GM21515 (cell line): ENCODE measurements at regions not wholly inside any gene's neighbourhood (a gene's known extent, or its start where the extent isn't known, plus 50 kb on each side); places are given as distances from the start of the nearest gene placed in this dataset.

ENCODE experiments used
- ATAC-seq: cut with Tn5 transposase; IDR thresholded peaks from one replicate; pipeline ENCODE4 v1.9.1; 2021; ENCODE audit not compliant: unreplicated experiment

GRCh38 chr14:65243766-65244442, 141.6 kb upstream of the MAX start:
- ATAC-seq: no peak

DNA sequence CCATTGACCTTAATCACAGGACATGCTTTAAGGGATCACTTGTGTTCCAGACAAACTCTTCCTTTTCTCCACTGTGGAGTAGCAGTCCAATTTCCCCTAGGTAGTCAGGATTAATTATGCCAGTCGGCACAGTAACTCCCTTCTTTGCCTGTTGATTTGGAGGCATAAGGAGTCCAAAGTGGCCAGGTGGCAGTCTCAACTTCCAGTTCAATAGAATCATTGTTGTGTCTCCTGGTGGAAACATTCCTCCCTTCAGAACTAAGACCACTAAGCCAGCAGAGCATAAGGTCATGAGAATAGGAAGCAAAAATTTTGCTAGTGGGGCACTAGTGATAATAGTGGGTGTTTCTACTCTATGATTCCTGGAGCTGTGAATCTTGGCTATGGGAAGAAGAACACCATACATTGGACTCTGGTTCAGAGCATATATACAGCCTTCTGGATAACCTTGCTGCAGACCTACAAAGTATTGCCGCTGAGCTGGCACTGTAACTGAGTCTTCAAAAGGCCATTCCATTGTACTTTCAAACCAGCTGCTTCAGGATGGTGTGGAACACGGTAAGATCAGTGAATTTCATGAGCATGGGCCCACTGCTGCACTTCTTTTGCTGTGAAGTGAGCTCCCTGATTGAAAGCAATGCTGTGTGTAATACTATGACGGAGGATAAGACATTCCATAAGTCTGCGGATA, 147.3 kb upstream of the MAX start:
- no peak for ATAC-seq

- no peak for ATAC-seq
Measured at GRCh38 chr14:65250162-65250495, 147.8 kb upstream of the MAX start.

DNA sequence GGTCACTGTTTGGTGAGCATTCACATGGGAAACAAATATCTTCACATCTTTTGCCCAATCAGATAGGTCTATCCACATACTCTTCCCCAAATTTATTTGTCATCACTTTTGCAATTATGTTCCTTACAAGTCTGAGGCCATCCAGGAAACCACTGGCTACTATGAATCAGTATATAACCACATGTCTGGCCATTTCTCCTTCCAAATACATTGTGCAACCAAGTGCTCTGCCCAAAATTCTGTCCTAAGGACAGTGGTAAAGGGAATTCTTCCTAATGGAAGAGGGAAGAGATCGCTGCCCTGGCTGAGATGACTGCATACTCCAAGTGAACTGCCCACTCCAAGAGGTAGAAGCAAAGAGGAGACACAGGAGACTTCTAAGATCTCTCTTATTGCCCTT, 148.9 kb upstream of the MAX start:
- ATAC-seq: no peak

DNA sequence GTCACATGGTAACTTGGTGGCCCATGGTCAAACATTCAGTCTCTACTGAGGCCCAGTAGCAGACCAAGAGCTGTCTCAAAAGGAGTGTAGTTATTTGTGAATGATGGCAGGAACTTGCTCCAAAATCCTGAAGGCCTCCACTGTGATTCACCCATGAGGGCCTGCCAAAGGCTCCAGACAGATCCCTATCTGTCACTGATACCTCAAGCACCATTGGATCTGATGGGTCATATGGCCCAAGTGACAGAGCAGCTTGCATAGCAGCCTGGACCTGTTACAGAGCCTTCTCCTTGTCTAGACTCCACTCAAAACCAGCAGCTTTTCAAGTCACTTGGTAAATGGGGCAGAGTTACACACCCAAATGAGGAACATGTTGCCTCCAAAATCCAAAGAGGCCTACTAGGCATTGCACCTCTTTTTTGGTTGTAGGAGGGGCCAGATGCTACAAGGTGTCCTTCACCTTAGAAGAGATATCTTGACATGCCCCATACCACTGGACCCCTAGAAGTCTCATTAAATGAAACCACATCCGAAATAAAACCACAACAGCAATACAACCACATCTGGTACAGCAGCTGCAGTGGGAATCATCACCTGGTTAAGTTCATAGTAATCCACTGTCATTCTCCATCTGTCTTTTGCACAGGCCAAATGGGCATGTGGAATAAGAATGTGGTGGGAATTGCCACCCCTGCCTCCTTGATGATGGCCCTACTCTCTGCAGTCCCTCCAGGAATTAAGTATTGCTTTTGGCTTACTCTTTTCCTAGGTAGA, 150.4 kb upstream of the MAX start:
- ATAC-seq: no peak

- ATAC-seq: no peak
Measured at GRCh38 chr14:65255029-65255545, 152.8 kb upstream of the MAX start.

DNA sequence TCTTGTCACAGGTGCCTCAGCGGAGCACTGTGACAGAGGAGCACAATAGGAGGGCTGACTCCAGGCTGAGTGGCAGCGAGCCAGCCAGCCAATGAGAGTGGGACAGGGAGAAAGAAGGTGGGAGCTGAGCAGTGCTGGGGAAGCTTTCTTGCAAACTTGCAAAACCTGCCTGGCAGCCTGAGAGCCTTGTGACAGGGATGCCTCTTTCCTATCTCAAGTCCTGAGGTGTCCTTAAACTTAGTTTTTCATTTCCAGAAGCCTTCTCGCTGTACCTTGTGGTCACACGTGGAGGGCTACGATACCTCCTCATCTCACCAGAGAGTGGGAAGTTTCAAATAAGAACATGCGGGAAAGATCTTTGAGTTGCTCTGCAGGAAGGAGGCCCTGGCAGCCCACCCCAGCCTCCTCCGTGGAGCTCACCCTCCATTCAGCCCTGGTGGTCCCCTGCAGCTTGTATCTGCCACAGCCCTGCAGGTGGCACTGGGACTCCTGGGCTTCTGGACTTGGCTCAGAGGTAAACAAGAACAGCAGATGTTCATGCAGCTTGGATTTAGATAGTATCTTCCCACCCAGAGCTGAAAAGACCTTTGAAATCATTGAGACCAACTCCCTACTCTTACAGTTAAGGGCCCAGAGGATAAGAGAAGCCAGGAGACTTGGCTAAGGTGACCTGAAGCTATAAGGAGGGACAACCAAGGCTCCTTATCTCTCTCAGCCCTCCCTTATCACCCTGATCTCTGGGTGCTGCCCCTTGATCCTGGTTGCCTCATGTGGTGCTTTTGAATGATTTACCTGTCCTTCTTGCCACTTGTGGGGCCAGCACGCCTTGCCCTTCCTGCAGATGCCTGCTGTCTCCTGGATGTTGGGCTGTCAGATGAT, 153.5 kb upstream of the MAX start:
- ATAC-seq: no peak

DNA sequence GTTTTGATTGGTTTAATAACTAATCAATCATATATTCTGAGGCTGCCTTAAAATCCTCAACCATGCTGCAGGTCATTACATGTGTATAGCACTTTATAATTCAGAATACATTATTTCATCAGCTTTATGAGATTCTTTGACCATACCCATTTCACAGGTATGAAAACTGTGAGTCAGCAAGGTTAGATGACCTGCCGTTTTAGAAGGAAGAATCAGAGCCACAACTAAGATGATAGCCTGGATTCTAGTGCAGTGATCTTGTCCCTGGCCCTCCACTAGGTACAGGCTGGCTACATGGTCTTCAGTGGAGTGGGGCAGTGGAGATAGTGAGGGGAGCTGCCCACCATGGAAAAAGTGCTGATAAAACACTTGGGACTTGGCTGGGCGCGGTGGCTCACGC, 154.4 kb upstream of the MAX start:
- ATAC-seq: no peak

DNA sequence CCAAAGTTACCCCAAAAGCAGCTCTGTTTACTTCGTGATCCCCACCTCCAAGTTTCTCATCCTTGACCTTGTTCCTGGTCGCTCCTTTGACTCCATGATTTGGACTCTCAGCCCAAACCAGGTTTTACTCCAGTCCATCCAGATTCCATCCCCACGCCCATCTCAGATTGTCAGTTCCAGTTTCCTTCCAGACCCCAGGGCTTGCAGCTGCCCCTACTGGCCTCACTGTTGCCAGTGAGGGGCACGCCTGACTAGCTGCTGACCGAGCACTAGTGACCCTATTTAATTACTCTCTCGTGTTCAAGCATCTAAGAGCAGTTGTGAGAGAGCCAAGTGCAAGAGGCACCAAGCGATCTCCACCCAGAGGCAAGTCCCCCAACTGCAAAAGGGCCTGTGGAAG, 155.1 kb upstream of the FUT8 start:
- no peak for ATAC-seq

GRCh38 chr14:65258391-65258790, 154.1 kb upstream of the FUT8 start:
- no peak for ATAC-seq

- ATAC-seq: no peak
Measured at GRCh38 chr14:65259000-65259399, 153.5 kb upstream of the FUT8 start.

- ATAC-seq: no peak
Measured at GRCh38 chr14:65260786-65261185, 151.7 kb upstream of the FUT8 start.

DNA sequence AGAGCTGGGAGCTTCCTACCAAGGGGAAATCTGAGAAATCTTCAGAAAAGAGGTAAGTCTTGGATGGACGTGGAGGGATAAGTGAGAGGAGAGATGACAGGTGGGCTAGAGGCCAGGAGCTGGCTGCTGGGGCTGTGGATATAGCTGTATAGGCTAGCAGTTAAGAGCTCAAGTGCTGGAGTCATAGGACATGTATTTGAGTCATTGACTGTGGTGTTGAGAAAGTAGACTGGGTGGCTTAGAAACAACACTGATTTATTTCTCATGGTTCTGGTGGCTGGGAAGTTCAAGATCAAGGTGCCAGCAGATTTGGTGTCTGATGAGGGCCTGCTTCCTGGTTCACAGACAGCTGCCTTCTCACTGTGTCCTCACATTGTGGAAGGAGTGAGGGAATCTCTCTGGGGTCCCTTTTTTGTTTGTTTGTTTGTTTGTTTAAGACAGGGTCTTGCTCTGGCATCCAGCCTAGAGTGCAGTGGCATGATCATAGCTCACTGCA, 151.1 kb upstream of the FUT8 start:
- ATAC-seq: no peak

GRCh38 chr14:65261946-65262345, 150.6 kb upstream of the FUT8 start:
- no peak for ATAC-seq

DNA sequence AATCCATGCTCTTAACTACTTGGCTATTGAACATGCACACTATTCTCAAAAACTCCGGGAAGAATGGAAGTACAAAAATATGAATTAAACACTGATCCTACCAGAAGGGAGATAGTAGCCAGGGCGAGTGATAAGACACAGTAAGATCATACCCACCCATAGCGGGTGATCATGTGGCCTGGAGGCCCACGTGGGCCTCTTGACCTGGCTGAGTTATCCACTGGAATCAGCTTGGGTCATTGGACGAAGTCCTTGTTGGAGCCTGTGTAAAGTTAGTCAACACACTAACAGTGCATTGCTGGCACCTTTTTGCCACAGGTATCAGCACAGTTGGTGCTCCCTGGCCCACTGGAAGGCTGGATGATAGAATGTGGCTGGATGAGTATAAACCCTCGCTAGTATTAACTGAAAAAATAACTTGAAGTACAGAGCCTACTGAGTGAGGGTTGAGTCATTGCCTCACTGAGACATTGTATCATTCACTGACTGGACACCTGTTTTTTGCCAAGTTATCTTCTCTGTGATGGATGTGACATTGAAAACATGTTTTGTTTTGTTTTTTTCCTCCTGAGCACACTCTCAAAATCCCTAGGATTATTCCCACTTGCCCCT, 149.2 kb upstream of the FUT8 start:
- ATAC-seq: no peak

- no peak for ATAC-seq
Measured at GRCh38 chr14:65267856-65268255, 144.7 kb upstream of the FUT8 start.

DNA sequence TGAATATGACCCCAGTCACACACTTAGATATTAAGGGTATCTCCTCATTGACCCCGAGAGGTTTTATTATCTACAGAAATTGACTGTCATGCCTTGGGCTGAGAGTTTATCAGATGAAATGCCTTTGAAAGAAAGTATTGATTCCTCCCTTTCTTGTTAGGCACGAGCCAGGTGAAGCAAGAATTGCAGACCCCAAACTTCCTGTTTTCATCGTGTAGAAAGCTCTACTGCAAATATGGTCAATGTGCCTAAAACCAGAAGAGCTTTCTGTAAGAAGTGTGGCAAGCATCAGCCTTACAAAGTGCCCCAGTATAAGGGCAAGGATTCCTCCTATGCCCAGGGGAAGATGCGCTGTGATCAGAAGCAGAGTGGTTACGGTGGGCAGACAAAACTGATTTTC, 143.9 kb upstream of the FUT8 start:
- ATAC-seq: no peak

DNA sequence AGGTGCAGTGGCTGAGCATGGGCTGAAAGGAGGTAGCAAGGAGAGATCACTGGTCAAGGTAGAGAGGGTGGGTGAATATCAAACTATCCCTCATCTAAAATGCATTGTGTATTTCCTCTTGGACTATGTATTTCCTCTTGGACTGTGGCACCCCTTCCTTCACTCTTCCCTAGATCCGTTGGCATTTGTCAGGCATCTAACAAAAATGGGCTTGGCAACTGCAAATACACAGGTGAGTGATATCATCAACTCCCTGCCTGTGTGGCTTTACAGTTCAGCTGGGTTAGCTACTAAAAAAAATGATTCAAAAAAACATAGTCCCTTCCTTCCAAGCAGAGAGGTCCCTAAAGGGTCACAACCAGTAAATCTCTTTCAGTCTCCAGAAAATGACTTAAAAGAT, 142.8 kb upstream of the FUT8 start:
- no peak for ATAC-seq

DNA sequence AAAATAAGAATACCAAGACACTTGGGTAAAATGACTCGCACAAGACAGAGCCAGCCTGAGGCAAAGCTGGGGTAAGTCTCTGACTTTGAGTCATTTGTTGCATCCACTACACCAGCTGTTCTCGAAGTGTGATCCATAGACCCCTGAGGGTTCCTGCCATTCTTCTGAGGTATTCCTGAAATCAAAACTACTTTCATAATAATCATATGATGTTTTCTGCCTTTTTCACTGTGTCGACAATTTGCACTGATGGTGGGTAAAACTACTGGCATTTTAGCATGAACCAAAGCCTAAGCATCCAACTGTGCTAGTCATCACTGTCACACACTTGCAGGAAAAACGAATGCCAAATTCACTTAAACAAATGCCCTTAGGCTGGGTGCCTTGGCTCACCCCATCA, 135.5 kb upstream of the FUT8 start:
- no peak for ATAC-seq

- no peak for ATAC-seq
Measured at GRCh38 chr14:65277580-65278270, 134.8 kb upstream of the FUT8 start.
